GM23338 (cell line): ENCODE measurements at regions not wholly inside any gene's neighbourhood (a gene's known extent, or its start where the extent isn't known, plus 50 kb on each side); places are given as distances from the start of the nearest gene placed in this dataset.

ENCODE experiments used
- ATAC-seq: fragments of 200-7000 bp; cut with Tn5 transposase; 3 replicates; pipeline ENCODE4 v1.9.1; 2020
- DNase-seq: peaks from one replicate; pipeline ENCODE4 v3.0.0-alpha.2; 2015; ENCODE audit warnings: low spot score
- H2AFZ ChIP-seq: fragments of 200-600 bp; sonication (generic); 2 replicates; pipeline ENCODE4 v1.8.0; 2016; ENCODE audit warnings: antibody characterized with exemption, mild to moderate bottlenecking, moderate library complexity
- H3F3A ChIP-seq: fragments of 200-600 bp; sonication (generic); replicated peaks from 2 replicates; pipeline ENCODE4 v1.8.0; 2017; ENCODE audit warnings: antibody characterized with exemption, mixed run types, low read depth
- H3K27ac ChIP-seq: fragments of 200-600 bp; sonication (generic); 2 replicates; pipeline ENCODE4 v1.6.1; 2016; ENCODE audit warnings: low read depth
- H3K27me3 ChIP-seq: fragments of 200-600 bp; sonication (generic); 2 replicates; pipeline ENCODE4 v1.8.0; 2016; ENCODE audit warnings: mild to moderate bottlenecking, mixed run types, moderate library complexity; ENCODE audit not compliant: insufficient read depth
- H3K36me3 ChIP-seq: fragments of 200-600 bp; sonication (generic); 2 replicates; pipeline ENCODE4 v1.8.0; 2016; ENCODE audit warnings: mild to moderate bottlenecking; ENCODE audit not compliant: insufficient read depth
- H3K4me1 ChIP-seq: fragments of 200-600 bp; sonication (generic); 2 replicates; pipeline ENCODE4 v1.8.0; 2016; ENCODE audit warnings: mild to moderate bottlenecking, moderate library complexity; ENCODE audit not compliant: insufficient read depth
- H3K4me2 ChIP-seq: fragments of 200-600 bp; sonication (generic); 2 replicates; pipeline ENCODE4 v1.7.1; 2017; ENCODE audit warnings: mixed run types
- H3K4me3 ChIP-seq: fragments of 200-600 bp; sonication (generic); 2 replicates; pipeline ENCODE4 v1.6.1; 2016; ENCODE audit warnings: mixed run types
- H3K79me2 ChIP-seq: fragments of 200-600 bp; sonication (generic); replicated peaks from 2 replicates; pipeline ENCODE4 v1.8.0; 2017; ENCODE audit warnings: mild to moderate bottlenecking; ENCODE audit not compliant: insufficient read depth
- H3K9me2 ChIP-seq: fragments of 200-600 bp; sonication (generic); 2 replicates; pipeline ENCODE4 v1.8.0; 2017; ENCODE audit not compliant: insufficient read depth
- H4K20me1 ChIP-seq: fragments of 200-600 bp; sonication (generic); replicated peaks from 2 replicates; pipeline ENCODE4 v1.8.0; 2017; ENCODE audit warnings: mild to moderate bottlenecking; ENCODE audit not compliant: insufficient read depth
- H3K27ac Mint-ChIP-seq: 2 replicates; pipeline ENCODE4 v1.8.0; 2020; ENCODE audit warnings: inconsistent platforms, mild to moderate bottlenecking, moderate library complexity, mixed read lengths
- H3K27me3 Mint-ChIP-seq: 3 replicates; pipeline ENCODE4 v1.8.0; 2022; ENCODE audit warnings: low read depth, mild to moderate bottlenecking, moderate library complexity, mixed read lengths, inconsistent platforms; ENCODE audit not compliant: insufficient read depth, poor library complexity
- H3K36me3 Mint-ChIP-seq: 3 replicates; pipeline ENCODE4 v1.8.0; 2021; ENCODE audit warnings: low read depth, mild to moderate bottlenecking, inconsistent platforms, moderate library complexity, mixed read lengths
- H3K4me1 Mint-ChIP-seq: 3 replicates; pipeline ENCODE4 v1.8.0; 2020; ENCODE audit warnings: mild to moderate bottlenecking, inconsistent platforms, mixed read lengths
- H3K4me3 Mint-ChIP-seq: 3 replicates; pipeline ENCODE4 v1.8.0; 2021; ENCODE audit warnings: moderate library complexity, mild to moderate bottlenecking, inconsistent platforms, mixed read lengths
- H3K9me3 Mint-ChIP-seq: 3 replicates; pipeline ENCODE4 v1.8.0; 2020; ENCODE audit warnings: moderate library complexity, mild to moderate bottlenecking, inconsistent platforms, mixed read lengths
- EZH2 ChIP-seq: fragments of 200-600 bp; sonication (generic); IDR thresholded peaks from one replicate; pipeline ENCODE4 v1.8.0; 2017; ENCODE audit warnings: antibody characterized with exemption, mild to moderate bottlenecking, low read depth; ENCODE audit not compliant: unreplicated experiment
- EZH2phosphoT487 ChIP-seq: fragments of 200-600 bp; sonication (generic); IDR thresholded peaks from one replicate; pipeline ENCODE4 v1.8.1; 2018; ENCODE audit warnings: antibody characterized with exemption; ENCODE audit not compliant: unreplicated experiment
- JUNB ChIP-seq: IDR thresholded peaks from one replicate; pipeline ENCODE4 v1.6.1; 2016; ENCODE audit warnings: antibody characterized with exemption; ENCODE audit not compliant: unreplicated experiment
- STAT1 ChIP-seq: IDR thresholded peaks from one replicate; pipeline ENCODE4 v1.6.1; 2016; ENCODE audit warnings: antibody characterized with exemption; ENCODE audit not compliant: unreplicated experiment
- ZNF114 ChIP-seq: fragments of 250-450 bp; sonication (Bioruptor Pico); IDR thresholded peaks from 2 replicates; pipeline ENCODE4 v1.5.0; 2020; ENCODE audit warnings: mild to moderate bottlenecking, moderate library complexity
- TF ChIP-seq, protein P1 (sequence below): fragments of 250-450 bp; sonication (Bioruptor Pico); IDR thresholded peaks from 2 replicates; pipeline ENCODE4 v1.5.0; 2020; ENCODE audit warnings: mild to moderate bottlenecking, moderate library complexity

DNA sequence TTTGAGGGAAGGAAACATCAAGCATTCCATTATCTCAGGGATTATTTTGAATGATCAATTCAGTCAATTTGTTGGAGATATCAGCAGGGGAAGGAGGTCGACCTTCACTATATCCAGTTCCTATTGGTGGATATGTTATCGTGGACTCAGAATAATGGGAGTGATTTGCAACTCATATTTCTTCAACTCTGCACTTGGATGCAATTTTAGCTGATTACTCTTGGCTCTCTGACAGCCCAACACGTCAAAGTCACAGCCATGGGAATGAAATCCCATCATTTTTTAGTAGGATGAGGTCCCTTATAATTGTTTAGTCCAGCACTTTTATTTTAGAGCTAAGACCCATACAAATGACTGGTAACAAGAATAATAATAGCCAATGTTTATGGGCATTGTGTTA, 371.8 kb upstream of the RPS23 start (continued):
- no peak for TF ChIP-seq JUNB
- TF ChIP-seq EZH2 = no peak
- TF ChIP-seq STAT1 = no peak

GRCh38 chr5:82644766-82645165, 366.6 kb upstream of the RPS23 start:
- H4K20me1 ChIP-seq = no peaks in the 10 kb centered on the region
- H3K9me2 ChIP-seq = no peaks in the 10 kb centered on the region
- Mint-ChIP-seq H3K36me3 (no peaks in the 10 kb centered on the region), H3K9me3 (no peaks in the 10 kb centered on the region), H3K27me3 (no peaks in the 10 kb centered on the region), H3K4me1 (peaks cover 10% of the 10 kb centered on the region; the same call in 2 of the 3 replicates), H3K4me3 (no peak overlapping the region), H3K27ac (no peak overlapping the region)
- DNase-seq (no peak), ATAC-seq (no peak)
- H3K27me3 ChIP-seq = no peaks in the 10 kb centered on the region
- TF ChIP-seq EZH2phosphoT487 = no peak
- TF ChIP-seq, protein P1, sequence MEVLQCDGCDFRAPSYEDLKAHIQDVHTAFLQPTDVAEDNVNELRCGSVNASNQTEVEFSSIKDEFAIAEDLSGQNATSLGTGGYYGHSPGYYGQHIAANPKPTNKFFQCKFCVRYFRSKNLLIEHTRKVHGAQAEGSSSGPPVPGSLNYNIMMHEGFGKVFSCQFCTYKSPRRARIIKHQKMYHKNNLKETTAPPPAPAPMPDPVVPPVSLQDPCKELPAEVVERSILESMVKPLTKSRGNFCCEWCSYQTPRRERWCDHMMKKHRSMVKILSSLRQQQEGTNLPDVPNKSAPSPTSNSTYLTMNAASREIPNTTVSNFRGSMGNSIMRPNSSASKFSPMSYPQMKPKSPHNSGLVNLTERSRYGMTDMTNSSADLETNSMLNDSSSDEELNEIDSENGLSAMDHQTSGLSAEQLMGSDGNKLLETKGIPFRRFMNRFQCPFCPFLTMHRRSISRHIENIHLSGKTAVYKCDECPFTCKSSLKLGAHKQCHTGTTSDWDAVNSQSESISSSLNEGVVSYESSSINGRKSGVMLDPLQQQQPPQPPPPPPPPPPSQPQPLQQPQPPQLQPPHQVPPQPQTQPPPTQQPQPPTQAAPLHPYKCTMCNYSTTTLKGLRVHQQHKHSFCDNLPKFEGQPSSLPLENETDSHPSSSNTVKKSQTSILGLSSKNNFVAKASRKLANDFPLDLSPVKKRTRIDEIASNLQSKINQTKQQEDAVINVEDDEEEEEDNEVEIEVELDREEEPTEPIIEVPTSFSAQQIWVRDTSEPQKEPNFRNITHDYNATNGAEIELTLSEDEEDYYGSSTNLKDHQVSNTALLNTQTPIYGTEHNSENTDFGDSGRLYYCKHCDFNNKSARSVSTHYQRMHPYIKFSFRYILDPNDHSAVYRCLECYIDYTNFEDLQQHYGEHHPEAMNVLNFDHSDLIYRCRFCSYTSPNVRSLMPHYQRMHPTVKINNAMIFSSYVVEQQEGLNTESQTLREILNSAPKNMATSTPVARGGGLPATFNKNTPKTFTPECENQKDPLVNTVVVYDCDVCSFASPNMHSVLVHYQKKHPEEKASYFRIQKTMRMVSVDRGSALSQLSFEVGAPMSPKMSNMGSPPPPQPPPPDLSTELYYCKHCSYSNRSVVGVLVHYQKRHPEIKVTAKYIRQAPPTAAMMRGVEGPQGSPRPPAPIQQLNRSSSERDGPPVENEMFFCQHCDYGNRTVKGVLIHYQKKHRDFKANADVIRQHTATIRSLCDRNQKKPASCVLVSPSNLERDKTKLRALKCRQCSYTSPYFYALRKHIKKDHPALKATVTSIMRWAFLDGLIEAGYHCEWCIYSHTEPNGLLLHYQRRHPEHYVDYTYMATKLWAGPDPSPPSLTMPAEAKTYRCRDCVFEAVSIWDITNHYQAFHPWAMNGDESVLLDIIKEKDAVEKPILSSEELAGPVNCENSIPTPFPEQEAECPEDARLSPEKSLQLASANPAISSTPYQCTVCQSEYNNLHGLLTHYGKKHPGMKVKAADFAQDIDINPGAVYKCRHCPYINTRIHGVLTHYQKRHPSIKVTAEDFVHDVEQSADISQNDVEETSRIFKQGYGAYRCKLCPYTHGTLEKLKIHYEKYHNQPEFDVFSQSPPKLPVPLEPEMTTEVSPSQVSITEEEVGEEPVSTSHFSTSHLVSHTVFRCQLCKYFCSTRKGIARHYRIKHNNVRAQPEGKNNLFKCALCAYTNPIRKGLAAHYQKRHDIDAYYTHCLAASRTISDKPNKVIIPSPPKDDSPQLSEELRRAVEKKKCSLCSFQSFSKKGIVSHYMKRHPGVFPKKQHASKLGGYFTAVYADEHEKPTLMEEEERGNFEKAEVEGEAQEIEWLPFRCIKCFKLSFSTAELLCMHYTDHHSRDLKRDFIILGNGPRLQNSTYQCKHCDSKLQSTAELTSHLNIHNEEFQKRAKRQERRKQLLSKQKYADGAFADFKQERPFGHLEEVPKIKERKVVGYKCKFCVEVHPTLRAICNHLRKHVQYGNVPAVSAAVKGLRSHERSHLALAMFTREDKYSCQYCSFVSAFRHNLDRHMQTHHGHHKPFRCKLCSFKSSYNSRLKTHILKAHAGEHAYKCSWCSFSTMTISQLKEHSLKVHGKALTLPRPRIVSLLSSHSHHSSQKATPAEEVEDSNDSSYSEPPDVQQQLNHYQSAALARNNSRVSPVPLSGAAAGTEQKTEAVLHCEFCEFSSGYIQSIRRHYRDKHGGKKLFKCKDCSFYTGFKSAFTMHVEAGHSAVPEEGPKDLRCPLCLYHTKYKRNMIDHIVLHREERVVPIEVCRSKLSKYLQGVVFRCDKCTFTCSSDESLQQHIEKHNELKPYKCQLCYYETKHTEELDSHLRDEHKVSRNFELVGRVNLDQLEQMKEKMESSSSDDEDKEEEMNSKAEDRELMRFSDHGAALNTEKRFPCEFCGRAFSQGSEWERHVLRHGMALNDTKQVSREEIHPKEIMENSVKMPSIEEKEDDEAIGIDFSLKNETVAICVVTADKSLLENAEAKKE (CRISPR knock-in tag) = no peak
- no peak for TF ChIP-seq ZNF114 (CRISPR knock-in tag)
- TF ChIP-seq STAT1 = no peak
- no peak for TF ChIP-seq JUNB
- no peaks in the 10 kb centered on the region for H3K79me2 ChIP-seq
- peaks cover 6% of the 10 kb centered on the region for H3K4me1 ChIP-seq
- no peak overlapping the region for H2AFZ ChIP-seq
- H3K4me2 ChIP-seq = no peak overlapping the region
- H3K4me3 ChIP-seq = no peak overlapping the region
- H3K36me3 ChIP-seq = no peaks in the 10 kb centered on the region
- no peaks in the 10 kb centered on the region for H3F3A ChIP-seq
- H3K27ac ChIP-seq = no peak overlapping the region
